ENCODE measurements at regions not wholly inside any gene's neighbourhood (a gene's known extent, or its start where the extent isn't known, plus 50 kb on each side); places are given as distances from the start of the nearest gene placed in this dataset.

GRCh38 chr17:27975146-27976011 is 67.1 kb upstream of the NLK start:
- ChIA-PET POLR2A (ENCODE audit: unreplicated experiment) (no interaction called here), CTCF (interaction anchor here (1.0 kb wide), 1 partner anchor 16 kb away, joined by 3 read pairs; no protein-coding TSS in a partner anchor)
- H3K9ac ChIP-seq (ENCODE audit: low read depth, low read length), result no peak overlapping the region
- no peak overlapping the region for H3K14ac ChIP-seq (replicated peaks; ENCODE audit: low read depth, low read length)
- TF ChIP-seq FOS (IDR thresholded peaks at IDR 0.05; ENCODE audit: low read depth, low read length), result no peak
- TF ChIP-seq RCOR1 (IDR thresholded peaks at IDR 0.05; ENCODE audit: insufficient replicate concordance, low read length), result no peak
- no peak for TF ChIP-seq BHLHE40 (IDR thresholded peaks at IDR 0.05; ENCODE audit: low read depth, low read length)
- no peak for TF ChIP-seq MXI1 (IDR thresholded peaks at IDR 0.05; ENCODE audit: borderline replicate concordance, low read depth, low read length)
- no peak for TF ChIP-seq CEBPB (IDR thresholded peaks at IDR 0.05; ENCODE audit: low read depth, low read length)
- TF ChIP-seq RAD21 (IDR thresholded peaks at IDR 0.05; ENCODE audit: low read length), result no peak
- peak; percentile 70 for TF ChIP-seq USF2 (IDR thresholded peaks at IDR 0.05; ENCODE audit: low read depth, low read length)
- no peak for TF ChIP-seq SMC3 (IDR thresholded peaks at IDR 0.05; ENCODE audit: low read depth, low read length)
- H3K79me1 ChIP-seq (ENCODE audit: low read depth in 1 of 2, low read length in 2 of 2), result no peaks in the 10 kb centered on the region
- no peak overlapping the region for H3K4ac ChIP-seq (ENCODE audit: low read depth, low read length)
- 0 out of 2 replicates have a peak, but pooled peaks cover 3% of the 10 kb centered on the region for H3K9me1 ChIP-seq (ENCODE audit: insufficient read depth, low read length)
- H2BK120ac ChIP-seq (ENCODE audit: low read depth, low read length), result no peak overlapping the region
- no peak overlapping the region for H3K56ac ChIP-seq (ENCODE audit: extremely low read depth, insufficient read depth, low read length)
- no peak overlapping the region for H4K8ac ChIP-seq (ENCODE audit: low read depth in 2 of 2, low read length in 2 of 2)
- no peak overlapping the region for H2BK5ac ChIP-seq (ENCODE audit: low read depth, low read length, poor library complexity, severe bottlenecking)
- no peak overlapping the region for H2BK20ac ChIP-seq (ENCODE audit: low read depth, low read length)
- H3K27ac ChIP-seq (ENCODE audit: insufficient read depth, low read length), result no peak overlapping the region
- ATAC-seq (ENCODE audit: low read depth) (peak; percentile 35), DNase-seq (peak; percentile 51)
- no peaks in the 10 kb centered on the region for H4K20me1 ChIP-seq (ENCODE audit: insufficient read depth, low read length)
- H4K5ac ChIP-seq (ENCODE audit: low read depth, low read length), result no peak overlapping the region
- dilution Hi-C loops (cut with HindIII; ENCODE audit: low sequenced_read_pairs, unreplicated experiment), result no loop called here
- H2AK9ac ChIP-seq (replicated peaks; ENCODE audit: low read depth, low read length, poor library complexity), result no peak overlapping the region
- H3K36me3 ChIP-seq (ENCODE audit: control insufficient read depth, insufficient read depth, low read length), result no peaks in the 10 kb centered on the region
- BruUV-seq (replicated peaks), result no TSS peak
- in situ Hi-C loops (cut with MboI; ENCODE audit: low sequenced_read_pairs), result no loop called here
- H3K4me2 ChIP-seq (ENCODE audit: low read depth, low read length), result no peak overlapping the region
- no peak overlapping the region for H4K91ac ChIP-seq (ENCODE audit: insufficient read depth, low read depth, low read length)
- no peaks in the 10 kb centered on the region for H3K4me1 ChIP-seq (ENCODE audit: control insufficient read depth, insufficient read depth, low read length)
- H3K27me3 ChIP-seq (ENCODE audit: control insufficient read depth, insufficient read depth, low read length), result peaks cover 1% of the 10 kb centered on the region; the same call in 1 of the 2 replicates
- H2AFZ ChIP-seq (replicated peaks; ENCODE audit: low read length, poor library complexity), result no peak overlapping the region
- intact Hi-C loops (cut with micrococcal nuclease), result no loop called here
- H3K18ac ChIP-seq (ENCODE audit: low read depth, low read length), result no peak overlapping the region
- 53% methylated on average over 2 of the region's 6 CpGs; no CpG with 5 or more reads in 1 of the 2 experiments for WGBS, 2 experiments (ENCODE audit: extremely low coverage in 2 of 2, insufficient read length in 1 of 2)
- H3K4me3 ChIP-seq (ENCODE audit: insufficient read depth, low read depth, low read length), result no peak overlapping the region
- H3K9me3 ChIP-seq (ENCODE audit: control insufficient read depth, insufficient read depth, low read length), result no peaks in the 10 kb centered on the region
- H2BK15ac ChIP-seq (ENCODE audit: low read depth, low read length), result no peak overlapping the region
- H3K23ac ChIP-seq (ENCODE audit: low read depth, low read length), result no peak overlapping the region
- H2AK5ac ChIP-seq (ENCODE audit: low read depth, low read length), result no peak overlapping the region
